Esophagus squamous epithelium (tissue), 4 donors: ENCODE measurements at regions not wholly inside any gene's neighbourhood (a gene's known extent, or its start where the extent isn't known, plus 50 kb on each side); places are given as distances from the start of the nearest gene placed in this dataset.

Source experiments
- CTCF ChIP-seq, 6 experiments: fragments of 450-650 bp in 4 of 6; fragments of 200-600 bp in 2 of 6; sonication (generic) in 2 of 6; IDR thresholded peaks; one replicate each; pipeline ENCODE4 v1.5.1; 2016 to 2019; ENCODE audit warnings: antibody characterized with exemption in 6 of 6, mild to moderate bottlenecking in 4 of 6, moderate library complexity in 4 of 6
- POLR2A ChIP-seq, 4 donors: fragments of 450-650 bp; IDR thresholded peaks; one replicate each; pipeline ENCODE4 v1.6.1; 2017; ENCODE audit warnings: antibody characterized with exemption in 4 of 4, mild to moderate bottlenecking in 4 of 4, moderate library complexity in 3 of 4

GRCh38 chr2:226398580-226398979 lies 401.0 kb downstream of the IRS1 start:
- TF ChIP-seq CTCF (IDR thresholded peaks at IDR 0.05): no peak
- no peak for TF ChIP-seq POLR2A (IDR thresholded peaks at IDR 0.05)
